ENCODE measurements at regions not wholly inside any gene's neighbourhood (a gene's known extent, or its start where the extent isn't known, plus 50 kb on each side); places are given as distances from the start of the nearest gene placed in this dataset.
A peak's percentile ranks its signal among the peaks of the same experiment; 100 is the strongest.

- DNase-seq (ENCODE audit: low spot score): no peak
Observed at GRCh38 chr3:137204409-137204808, 246.6 kb downstream of the IL20RB start.

DNA sequence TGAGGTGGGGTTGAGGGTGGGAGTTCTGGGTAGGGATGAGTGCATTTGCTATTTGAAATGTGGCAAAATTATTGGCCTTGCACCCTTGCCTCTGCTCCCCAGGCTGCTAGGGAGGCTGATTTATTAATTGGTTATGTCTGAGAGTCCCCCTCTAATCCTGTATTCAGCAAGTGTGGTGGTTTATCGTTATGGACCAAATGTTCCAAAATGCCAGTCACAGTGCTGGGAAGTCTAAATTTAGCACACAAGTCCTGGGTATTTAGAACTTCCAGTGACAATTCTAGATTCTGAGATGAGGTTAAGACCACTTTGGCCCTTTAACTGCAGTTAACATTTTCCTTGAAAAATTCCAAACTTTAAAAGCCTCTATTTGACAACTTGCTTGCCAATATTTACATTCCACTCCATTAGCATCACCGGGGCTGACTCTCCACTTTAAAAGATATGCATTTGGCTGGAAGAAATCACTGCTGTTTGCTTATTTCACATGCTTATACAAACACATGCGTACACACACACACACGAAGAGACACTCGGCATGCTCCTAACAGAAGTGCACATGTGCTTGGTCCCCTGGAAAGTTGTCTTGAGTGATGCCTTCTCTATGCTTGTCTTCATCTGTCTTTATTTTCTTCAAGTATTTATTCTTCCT, 247.7 kb downstream of the IL20RB start:
- DNase-seq (ENCODE audit: low spot score): no peak

DNA sequence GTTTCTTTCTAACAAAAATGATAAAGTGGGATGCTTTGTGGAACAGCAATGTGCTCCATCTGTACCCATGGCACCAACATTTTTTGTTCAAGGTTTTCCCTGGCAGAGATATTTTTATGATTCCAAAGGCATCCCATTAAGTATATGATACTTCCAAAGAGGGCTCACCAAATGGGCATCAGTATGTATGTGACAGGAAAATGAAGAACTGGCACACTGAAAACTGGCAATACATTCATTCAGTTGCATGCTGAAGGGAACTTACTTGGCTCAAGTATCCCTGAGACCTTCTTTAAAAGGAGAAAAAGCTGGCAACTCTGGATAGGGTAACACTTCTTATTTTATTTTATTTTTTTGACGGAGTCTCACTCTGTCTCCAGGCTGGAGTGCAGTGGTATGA, 249.8 kb downstream of the IL20RB start:
- DNase-seq (ENCODE audit: low spot score): no peak

GRCh38 chr3:137217733-137218132, 259.9 kb downstream of the IL20RB start:
- peak; percentile 16 for DNase-seq (ENCODE audit: low spot score)

- DNase-seq (ENCODE audit: low spot score): no peak
Observed at GRCh38 chr3:137219801-137220445, 262.1 kb downstream of the IL20RB start.

DNA sequence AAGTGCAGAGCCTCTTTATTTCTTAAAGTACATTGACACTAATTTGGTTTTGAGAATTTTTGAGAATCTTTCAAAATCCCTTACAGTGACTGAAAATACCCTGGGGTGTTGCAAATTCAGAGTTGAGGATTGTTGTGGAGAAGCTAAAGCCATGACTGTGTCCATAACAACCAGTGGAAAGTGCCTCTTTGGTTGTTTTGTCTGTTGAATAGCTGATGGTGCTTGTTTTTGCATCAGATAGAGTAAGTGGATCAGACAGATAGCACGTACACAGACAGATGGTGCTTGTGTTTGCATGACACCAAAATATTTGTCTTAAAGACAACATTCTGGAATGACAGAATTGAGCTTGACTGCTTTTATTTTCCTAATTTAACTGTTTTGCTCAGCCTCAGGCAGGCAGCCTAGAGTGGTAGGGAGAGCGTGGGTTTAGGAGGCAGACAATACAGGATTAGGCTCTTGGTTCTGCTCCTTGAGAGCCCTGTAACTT, 265.0 kb downstream of the IL20RB start:
- DNase-seq (ENCODE audit: low spot score): no peak

GRCh38 chr3:137224464-137224863, 266.7 kb downstream of the IL20RB start:
- no peak for DNase-seq (ENCODE audit: low spot score)

GRCh38 chr3:137242836-137243400, 285.1 kb downstream of the IL20RB start:
- DNase-seq (ENCODE audit: low spot score): no peak

DNA sequence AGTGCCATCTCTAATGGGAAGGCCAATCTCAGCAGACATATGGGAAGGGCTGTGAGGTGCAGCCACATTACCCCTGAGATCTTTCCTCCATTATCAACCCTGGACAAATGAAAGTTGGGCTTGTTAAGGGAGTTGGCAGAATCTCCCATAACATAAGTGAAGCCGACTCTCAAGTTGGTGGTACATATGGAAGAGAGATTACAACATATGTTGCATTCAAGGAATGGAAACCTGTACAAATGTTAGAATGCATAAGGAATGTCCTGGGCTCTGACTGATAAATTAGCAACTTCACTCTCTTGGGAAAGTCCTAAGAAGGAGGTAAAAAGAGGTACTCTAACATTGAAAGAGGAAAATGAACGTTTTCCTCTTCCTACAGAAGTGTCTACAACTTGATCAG, 288.7 kb downstream of the IL20RB start:
- DNase-seq (ENCODE audit: low spot score): no peak

DNA sequence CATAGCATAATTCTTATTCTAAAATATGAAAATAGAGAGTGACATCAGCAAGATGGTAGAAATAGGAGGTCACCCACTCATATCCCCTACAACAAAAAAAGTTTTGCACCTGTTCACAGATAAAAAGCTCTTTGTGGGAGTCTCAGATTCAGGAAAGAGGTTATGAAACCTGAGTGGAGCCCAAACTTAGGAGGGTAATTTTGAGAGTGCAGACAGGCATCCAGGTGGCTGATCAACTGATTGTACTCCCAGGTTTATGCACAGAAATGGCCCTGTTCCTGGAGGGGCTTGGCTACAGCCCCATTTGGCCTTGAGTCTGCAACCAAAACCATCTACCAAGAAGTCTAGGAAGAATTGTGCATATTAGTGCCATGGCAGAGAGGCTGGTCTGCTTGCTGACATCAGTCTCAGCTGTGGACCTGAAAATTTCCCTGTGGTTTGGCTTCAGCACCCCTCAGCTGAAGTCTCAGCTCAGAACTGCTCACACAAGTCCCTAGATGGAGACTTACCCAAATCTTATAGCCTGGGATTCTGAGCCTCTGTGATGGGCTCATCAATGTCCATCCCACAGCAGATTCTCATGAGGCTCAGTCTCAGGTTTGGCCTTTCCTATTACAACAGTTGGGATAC, 291.6 kb downstream of the IL20RB start:
- DNase-seq (ENCODE audit: low spot score): no peak

GRCh38 chr3:137259089-137259488, 301.3 kb downstream of the IL20RB start:
- no peak for DNase-seq (ENCODE audit: low spot score)

- no peak for DNase-seq (ENCODE audit: low spot score)
Observed at GRCh38 chr3:137259701-137260100, 301.9 kb downstream of the IL20RB start.

GRCh38 chr3:137264071-137264820, 306.5 kb downstream of the IL20RB start:
- no peak for DNase-seq (ENCODE audit: low spot score)

GRCh38 chr3:137264843-137265330, 307.1 kb downstream of the IL20RB start:
- DNase-seq (ENCODE audit: low spot score): no peak

DNA sequence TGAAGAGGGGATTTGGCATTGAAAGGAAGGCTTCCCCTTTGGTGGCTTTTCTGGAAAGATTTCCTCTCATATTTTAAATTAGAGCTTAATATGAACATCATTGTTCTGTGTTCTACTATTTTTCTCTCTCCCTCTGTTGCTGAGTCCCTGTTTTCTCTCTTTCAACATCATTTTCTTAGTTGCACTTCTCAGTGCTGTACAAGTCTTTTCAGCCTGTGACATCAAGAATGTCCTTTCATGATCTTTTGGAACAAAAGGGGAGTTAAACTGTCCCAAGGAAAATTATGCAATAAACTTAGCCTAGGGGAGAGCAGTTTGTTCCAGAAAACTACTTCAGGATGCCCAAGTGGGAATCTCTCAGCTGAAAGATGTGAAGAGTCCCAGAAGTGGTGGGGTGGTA, 325.1 kb downstream of the IL20RB start:
- no peak for DNase-seq (ENCODE audit: low spot score)

DNA sequence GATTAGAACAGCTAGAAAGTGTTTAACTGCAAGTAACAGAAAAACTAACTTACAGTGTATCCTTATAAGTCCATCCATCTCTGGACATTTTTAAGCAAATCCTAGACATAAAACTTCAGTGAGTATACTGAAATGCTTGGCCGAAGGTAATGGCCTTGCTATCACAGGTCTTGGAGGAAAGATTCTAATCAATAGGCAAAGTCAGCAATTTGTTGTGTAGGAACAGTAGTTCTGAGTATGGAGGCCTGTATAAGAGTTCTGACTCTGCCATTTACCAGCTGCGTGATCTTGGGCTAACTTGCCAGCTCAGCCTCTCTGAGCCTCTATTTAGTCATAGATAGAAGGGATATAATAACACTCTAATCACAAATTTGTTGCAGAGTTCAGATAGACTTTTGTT, 328.1 kb downstream of the IL20RB start:
- no peak for DNase-seq (ENCODE audit: low spot score)

- no peak for DNase-seq (ENCODE audit: low spot score)
Observed at GRCh38 chr3:137293086-137293485, 335.3 kb downstream of the IL20RB start.

DNA sequence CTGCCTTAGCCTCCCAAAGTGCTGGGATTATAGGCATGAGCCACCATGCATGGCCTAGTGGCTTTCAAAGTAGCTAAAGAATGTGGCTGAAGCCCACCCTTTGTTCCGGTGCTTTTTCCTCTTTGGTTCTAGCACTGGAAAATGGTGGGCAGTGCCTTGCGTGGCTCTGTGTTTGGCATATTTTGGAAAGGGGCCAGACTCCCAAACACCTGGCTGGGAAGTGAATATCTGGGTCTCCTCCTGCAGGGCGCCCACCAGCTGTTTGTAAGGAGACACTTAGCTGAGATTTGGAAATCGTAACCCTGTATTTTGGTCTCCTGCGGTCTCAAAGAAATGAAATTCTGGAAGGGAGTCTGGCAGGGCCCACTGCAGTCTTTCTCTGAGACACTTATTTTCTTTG, 336.4 kb downstream of the IL20RB start:
- no peak for DNase-seq (ENCODE audit: low spot score)

- DNase-seq (ENCODE audit: low spot score): no peak
Observed at GRCh38 chr3:137294839-137295238, 337.1 kb downstream of the IL20RB start.

DNA sequence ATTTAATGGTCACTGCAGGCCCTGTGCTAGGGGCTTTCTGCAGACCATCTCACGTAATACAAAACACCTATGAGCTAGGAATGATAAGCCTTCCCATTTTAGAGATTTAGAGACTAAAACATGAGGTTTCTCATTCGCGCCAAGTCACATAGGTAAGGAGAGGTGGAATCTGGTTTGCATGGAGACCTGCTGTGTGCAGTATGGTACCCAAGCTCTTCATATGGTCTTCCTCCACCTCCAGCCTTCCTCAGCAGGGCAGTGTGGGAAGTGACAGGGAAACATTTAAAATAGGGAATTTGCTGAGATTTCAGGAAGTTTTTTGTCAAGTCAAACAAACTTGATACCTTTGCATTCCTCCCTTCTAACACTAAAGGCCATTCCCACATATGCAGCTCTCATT, 337.6 kb downstream of the IL20RB start:
- no peak for DNase-seq (ENCODE audit: low spot score)

- DNase-seq (ENCODE audit: low spot score): no peak
Observed at GRCh38 chr3:137296116-137296515, 338.3 kb downstream of the IL20RB start.

GRCh38 chr3:137297770-137298169, 340.0 kb downstream of the IL20RB start:
- DNase-seq (ENCODE audit: low spot score): no peak

All from HuH-7 (cell line).